HG03432 (cell line): ENCODE measurements at regions not wholly inside any gene's neighbourhood (a gene's known extent, or its start where the extent isn't known, plus 50 kb on each side); places are given as distances from the start of the nearest gene placed in this dataset.
"Not testable (repeated sequence)": the region's sequence is repeated elsewhere in the genome, so short reads cannot be mapped to it uniquely, and the experiment has no call there.

Experiments used
- ATAC-seq: cut with Tn5 transposase; IDR thresholded peaks from one replicate; pipeline ENCODE4 v1.9.1; 2021; ENCODE audit warnings: mild to moderate bottlenecking, moderate library complexity; ENCODE audit not compliant: unreplicated experiment

DNA sequence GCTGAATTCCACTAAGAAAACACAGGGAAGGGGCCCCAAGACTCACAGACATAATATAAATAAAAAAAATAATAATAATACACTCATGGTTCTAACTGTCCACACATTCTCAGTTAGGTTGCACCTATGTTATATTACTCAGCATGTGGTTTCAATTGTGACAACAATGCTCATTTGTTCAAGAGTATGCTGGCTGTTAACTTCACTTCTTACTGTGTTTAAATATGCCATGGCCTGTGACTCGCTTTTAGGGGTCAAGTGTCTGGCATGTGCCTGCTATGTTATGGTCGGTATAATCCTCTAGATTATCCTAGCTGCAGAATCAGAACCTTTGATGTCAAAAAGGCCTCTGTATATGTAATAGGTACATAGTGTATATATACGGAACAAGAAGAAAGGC is 324.8 kb upstream of the INTU start:
- ATAC-seq = no peak

DNA sequence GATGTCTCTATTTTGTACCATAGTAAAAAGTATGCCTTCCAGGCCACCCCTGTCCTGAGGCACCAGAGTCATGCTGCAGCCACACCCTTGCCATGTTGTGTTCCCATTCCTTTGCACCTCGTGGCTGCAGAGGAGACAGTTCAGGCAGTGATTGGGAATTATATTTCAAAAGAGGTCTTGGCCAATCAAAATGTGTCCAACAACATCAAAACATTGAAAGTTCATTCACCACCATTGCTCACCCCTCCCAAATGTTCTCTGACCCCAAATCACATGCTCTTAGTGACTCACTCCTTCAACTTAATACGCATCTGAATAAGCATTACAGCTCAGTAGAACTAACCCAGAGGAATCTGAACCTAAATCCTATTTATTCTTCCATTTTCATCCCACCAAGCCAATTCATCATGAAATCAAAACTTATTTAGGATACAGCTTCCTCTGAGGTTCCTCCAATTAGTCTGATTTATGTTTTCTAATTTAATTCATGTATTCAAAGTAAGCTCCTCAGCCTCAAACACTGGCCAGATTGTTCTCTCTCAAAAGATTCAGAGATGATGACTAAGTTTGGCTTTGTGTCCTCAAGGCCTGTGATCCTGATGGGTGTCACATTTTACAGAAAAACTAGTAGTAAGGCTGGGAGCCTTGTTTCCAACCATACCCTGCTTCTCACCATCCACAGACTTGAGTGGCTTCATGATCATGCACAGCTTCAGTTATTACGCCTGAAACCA is 323.2 kb upstream of the INTU start:
- no peak for ATAC-seq

DNA sequence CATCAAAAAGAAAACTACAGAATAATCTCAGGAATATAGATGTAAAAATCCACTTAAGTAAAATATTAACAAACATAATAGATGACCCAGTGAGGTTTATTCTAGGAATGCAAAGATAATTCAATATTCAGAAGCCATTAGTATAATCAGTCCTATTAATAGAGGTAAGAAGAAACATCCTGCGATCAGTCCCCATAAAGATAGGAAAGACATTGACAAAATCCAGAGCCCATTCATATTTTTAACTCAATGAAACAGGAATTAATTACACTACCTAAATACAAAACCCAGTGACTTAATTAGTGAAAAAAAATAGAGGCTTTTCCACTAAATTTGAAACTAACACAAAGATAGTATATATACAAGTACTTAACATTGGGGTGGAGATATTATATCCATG is 321.4 kb upstream of the INTU start:
- ATAC-seq = no peak

DNA sequence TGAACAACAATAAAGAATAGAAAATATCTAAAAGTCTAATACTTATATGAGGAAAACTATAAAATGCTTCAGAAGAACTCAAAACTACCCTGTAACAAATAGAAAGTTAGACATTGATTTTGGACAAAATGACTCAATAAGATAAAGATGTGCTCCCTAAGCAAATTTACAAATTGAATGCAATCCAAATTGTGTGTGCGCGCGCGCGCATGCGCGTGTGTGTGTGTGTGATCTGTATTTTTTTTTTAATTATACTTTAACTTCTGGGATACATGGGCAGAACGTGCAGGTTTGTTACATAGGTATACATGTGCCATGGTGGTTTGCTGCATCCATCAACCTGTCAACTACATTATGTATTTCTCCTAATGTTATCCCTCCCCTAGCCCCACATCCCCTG is 320.8 kb upstream of the INTU start:
- no peak for ATAC-seq

DNA sequence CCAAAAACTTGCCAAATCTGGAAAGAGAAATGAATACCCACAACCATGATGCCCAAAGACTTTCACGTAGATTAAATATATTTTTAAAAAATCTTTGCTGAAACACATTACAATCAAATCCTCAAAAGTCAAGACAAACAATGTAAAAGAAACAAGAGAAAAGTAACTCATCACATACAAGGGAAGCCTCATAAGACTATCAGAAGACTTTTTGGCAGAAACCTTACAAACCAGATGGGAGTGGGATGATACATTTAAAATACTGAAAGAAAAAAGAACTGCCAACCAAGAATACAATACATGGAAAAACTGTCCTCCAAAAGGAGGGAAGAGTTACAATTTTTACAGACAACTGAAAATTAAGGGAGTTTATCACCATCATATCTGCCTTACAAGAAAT is 319.0 kb upstream of the INTU start:
- ATAC-seq = no peak

DNA sequence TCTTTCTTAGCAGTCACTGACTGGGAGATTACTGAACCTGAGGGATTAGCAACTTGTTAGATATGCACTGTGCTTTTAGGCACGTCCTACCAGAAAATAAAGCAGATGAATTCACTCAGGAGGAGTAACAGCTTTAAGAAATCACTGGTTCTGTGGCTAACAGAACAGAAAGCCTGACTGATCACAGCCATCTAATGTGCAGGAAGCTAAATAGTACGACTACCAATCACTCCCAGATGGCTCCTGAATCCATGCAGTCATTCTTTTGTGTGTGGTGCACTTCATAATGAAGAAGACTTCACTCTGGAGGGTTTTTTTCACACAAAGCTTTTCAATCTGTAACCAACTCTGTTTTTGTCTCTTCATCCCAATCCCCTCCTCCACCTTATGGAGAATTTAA is 305.3 kb upstream of the INTU start:
- no peak for ATAC-seq

DNA sequence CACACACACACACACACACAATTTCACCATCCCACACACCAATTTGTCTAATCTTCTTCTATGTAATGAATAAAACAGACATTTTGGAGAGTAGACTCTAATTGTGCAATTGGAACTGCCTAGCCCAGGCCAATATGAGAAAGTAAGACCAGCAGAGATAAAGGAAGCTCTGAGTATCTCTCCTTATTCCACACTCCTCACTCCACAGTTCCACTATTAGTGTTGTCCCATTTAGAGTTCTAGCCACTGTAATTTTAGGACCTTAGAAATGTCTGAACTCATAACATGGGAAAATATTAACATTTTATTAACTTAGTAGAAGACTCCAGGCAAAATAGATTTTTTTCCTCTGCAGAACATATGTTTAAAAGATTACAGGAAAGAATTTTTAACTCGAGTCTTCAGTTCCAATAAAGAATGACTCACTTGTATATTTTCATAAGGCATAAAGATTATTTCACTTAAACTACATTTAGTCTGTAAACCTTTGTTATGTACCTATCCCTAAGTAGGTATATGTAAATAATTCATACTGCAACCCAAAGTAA is 297.6 kb upstream of the INTU start:
- ATAC-seq = no peak

DNA sequence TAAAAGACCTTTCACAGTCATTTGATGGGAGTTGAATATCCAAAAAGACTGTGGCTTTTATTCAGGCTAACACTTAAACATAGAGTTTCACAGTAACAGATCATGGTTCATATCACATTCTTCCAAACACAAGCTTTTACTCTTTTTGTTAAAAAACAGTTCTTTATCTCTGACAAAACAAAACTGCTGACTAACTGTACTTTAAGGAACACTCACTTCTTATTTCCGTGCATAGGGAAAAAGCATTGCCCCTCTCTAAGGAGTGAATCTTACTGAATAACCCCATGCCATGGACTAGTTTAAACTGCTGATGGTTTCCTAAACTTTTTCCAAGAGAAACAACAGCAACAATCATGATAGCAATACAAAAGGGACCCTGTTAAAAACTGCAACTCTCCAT is 297.0 kb upstream of the INTU start:
- no peak for ATAC-seq

DNA sequence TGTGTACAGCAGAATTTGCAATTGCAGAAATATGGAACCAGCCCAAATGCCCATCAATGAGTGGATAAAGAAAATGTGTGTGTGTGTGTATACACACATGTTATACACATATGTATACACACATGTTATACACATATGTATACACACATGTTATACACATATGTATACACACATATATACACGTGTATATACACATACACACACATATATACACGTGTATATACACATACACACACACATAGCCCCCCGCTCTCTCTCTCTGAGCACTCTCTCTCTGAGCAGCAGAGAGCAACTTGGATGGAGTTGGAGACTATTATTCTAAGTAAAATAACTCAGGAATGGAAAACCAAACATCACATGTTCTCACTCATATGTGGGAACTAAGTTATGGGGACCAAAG is 289.6 kb upstream of the INTU start:
- not testable (repeated sequence) for ATAC-seq

DNA sequence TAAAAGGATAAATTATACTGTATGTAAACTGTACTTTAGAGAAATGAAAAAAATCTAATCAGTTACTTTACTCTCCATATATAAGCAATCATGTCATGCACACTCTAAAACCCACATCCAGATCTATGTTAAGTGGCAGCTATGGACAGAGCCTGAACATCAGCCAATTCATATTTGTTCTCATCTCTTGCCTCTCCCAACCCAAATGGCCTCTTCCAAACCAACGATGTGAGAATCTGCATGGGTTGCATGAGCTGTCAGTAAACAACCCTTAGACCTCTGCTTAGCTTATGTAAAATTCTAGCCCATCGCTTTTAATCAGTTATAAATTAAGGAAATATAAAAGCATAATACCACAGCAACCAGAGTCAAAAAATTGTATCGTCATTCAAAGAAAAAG is 288.7 kb upstream of the INTU start:
- ATAC-seq = no peak

DNA sequence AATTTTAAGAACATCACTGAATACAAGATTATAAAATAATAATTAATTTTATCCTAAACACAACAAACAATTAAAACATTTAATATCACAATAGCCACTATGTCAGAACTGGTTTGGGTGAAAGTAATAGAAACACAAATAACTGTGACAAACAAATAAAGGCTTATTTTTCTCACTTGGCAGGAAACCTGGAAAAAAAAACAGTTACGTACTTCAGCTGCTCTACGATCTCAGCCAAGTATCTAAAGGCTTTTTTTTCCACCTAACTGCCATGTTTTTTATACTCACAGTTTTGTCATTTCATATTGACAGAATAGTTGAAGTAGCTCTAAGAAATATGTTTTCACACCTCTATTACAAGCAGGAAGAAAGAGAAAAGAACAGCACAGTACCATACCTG is 284.8 kb upstream of the INTU start:
- ATAC-seq = no peak

DNA sequence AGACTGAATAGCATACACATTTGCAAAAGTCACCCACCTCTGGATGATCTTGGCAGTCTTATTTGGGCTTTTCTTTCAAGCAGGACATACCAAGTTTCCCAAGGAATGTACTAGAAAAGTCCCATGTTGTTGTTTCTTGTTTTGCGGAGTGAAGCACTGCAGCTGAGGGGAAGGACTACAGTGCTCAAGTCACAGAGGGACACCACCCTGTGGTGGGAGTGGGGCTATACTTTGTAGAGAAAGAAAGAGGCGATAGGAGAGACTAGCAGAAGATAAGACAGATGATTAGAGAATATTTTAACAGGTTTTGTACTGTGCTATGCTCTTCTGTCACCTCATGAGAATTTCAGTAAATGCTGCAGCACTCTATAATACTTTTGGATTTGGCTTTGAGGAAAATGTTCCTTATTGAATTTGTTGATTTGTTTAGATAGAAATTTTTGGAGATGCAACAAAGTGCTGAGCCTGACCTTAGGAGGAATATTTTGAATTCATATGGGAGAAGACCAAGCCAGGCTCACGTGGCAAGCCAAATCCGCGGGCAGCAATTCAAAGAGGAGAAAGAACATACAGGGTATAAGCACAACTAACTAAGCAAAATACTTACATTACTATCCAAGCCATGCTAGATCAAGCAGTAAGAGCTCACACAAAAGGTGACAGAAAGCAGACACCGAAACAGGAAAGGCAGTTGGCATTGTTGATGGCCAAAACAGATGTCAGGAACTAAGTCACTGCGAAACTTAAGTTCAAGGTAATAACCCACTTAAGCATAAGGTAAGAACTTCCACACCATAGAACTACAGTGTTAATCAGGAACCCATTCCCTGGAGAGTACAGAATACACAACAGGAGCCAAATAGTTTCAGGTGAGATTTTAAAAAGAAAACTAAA is 280.3 kb upstream of the INTU start:
- ATAC-seq = no peak

DNA sequence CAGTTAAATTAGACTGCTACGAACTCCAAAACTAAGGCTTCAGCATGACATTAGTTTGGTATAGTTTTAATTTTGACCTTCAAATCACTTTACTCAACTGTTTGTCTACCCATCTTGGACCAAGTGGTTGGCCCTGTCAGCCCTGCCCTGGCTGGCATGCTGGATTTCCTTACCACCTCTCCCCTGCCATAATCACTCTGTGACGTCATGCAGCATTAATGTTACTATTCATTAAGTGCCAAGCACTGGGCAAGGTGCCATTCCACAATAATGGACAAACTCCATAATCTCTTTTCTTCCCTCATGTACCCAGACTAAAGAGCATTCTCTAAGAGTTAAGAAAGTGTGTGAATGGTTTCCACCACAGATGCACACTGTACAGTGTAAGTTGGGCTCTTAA is 277.0 kb upstream of the INTU start:
- ATAC-seq = no peak

DNA sequence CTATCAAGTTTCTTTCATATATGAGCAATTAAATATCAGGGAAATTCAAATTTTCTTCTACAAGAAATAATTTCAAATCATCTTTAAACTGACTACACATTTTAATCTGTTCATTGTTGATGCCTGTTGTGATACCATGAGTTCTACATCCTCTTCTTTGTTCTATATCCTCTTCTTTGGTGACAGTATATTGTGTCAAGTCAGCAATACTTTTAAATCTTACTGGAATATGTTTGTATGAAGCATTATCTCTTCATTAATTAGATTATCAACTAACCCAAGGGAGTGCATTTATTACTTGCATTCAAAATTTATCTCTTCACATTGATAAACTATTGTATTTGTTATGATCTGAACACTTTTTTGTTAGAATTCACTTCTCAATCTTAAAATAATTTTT is 275.0 kb upstream of the INTU start:
- ATAC-seq = no peak

DNA sequence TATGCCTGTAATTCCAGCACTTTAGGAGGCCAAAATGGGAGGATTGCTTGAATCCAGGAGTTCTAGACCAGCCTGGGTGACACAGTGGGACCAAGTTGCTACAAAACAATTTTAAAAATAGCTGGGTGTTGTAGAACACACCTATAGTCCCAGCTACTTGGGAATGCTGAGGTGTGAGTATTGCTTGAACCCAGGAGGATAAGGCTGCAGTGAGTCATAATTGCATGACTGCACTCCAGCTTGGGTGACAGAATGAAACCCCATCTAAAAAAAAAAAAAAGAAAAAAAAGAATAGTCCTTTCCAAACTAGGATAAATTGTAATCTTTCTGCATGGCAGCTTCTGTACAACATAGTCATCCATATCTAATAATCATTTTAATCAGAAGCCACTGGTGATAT is 270.1 kb upstream of the INTU start:
- ATAC-seq = no peak

DNA sequence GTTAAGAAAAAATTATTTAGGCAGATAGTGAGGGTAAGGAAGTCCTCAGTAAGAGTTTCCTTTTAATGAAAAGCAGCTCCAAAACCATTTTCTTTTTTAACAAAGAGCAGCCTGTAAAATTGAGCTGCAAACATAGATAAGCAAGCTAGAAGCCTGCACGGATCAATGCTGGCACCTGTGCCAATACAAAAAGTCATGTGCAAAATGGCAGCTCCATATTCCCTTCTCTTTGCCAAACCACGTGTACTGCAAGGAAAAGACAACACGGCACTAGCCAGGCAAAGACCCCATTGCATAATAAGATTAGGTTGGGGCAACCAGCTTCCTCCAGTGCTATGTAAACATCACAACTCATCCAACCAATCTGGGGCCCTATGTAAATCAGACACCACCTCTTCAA is 268.4 kb upstream of the INTU start:
- no peak for ATAC-seq

DNA sequence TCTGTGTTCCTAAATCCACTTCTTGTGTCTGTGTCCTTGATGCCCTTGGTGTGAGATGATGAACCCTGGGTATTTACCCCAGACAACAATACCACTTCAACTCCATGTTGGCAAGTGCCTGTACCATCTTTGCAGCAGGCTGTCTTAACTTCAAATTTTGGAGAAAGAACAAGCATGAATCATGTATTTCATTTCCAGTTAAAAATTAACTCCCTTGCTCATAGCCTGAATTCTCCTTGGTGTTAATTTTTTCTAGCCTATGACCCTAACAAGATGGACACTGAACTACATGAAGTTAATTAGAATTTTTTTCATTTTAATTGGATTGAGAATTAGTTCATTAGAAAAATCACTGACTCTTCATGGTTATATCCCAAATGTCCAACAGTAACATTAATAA is 267.8 kb upstream of the INTU start:
- no peak for ATAC-seq

DNA sequence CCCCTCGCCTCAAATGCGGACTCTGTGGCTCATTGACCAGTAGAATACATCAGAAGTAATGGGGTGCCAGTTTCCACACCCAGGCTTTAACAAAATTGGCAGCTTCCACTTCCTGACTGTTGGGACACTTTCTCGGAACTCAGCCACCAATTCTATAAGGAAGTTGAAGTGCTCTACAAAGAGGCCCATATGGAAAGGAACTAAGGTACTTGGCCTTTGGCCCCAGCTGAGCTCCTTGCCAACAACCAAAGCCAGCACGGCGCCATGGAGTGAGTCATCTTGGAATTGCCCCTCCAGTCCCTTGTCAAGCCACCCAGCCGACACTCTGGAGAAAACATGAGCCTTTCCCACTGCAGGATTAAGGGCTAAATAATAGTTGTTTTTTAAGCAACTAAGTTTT is 262.2 kb upstream of the INTU start:
- no peak for ATAC-seq

DNA sequence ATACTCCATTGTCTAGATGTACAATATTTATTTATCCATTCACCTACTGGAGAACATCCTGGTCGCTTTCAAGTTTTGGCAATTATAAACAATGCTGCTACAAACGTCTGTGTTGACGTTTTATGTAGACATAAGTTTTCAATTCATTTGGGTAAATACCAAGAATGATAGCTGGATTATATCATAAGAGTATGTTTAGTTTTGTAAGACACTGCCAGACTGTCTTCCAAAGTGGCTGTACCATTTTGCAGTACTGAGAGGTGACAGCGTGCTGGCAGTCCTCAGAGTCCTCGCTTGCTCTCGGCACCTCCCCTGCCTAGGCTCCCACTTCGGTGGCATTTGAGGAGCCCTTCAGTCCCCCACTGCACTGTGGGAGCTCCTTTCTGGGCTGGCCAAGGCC is 253.3 kb upstream of the INTU start:
- ATAC-seq = no peak

DNA sequence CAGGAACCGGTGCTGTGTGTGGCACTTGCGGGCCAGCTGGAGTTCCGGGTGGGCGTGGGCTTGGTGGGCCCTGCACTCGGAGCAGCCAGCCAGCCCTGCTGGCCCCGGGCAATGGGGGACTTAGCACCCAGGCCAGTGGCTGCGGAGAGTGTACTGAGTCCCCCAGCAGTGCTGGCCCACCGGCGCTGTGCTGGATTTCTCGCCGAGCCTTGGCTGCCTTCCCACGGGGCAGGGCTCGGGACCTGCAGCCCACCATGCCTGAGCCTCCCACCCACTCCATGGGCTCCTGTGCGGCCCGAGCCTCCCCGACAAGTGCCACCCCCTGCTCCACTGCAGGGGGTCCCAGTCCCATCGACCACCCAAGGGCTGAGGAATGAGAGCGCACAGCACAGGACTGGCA is 252.8 kb upstream of the INTU start:
- not testable (repeated sequence) for ATAC-seq

DNA sequence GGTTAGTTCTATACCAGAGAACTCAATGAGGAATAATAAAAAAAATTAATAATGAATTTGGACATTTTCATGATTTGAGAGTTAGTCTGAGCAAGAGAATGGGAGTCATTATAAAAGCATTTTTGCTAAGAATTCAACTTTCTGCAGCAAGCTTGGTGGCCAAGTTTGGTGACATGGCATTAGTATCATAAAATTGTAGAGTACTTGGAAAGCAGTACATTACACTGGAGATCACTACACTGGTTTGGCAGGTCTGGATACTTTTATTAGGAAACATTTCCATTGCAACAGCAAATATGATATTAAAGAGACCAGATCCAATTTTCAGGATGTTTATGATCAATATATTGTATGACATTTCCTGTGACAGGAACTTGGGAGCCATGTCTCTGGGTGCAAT is 249.1 kb upstream of the INTU start:
- no peak for ATAC-seq

DNA sequence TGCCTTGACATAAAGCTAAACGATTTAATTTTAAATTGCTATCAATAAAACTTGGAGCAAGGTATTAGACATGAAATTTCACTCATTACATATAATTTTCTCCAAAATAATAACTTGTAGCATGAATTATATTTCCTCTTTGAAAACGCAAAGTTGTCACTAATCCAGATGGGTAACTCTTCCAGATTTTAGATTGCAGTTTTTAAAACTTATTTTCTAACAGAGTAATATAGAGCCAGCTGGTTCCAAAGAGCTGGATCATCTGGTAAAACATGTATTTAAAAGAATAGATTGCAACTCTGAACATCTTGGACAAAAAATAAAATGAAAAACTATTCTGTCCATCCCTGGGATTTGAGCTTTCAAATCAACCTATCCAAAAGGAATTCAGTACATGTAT is 238.2 kb upstream of the INTU start:
- ATAC-seq = no peak
